GM18519 (cell line): ENCODE measurements at regions not wholly inside any gene's neighbourhood (a gene's known extent, or its start where the extent isn't known, plus 50 kb on each side); places are given as distances from the start of the nearest gene placed in this dataset.
A peak's percentile ranks its signal among the peaks of the same experiment; 100 is the strongest.

Experiments used
- ATAC-seq: cut with Tn5 transposase; IDR thresholded peaks from one replicate; pipeline ENCODE4 v1.9.1; 2021; ENCODE audit warnings: mild to moderate bottlenecking, moderate library complexity; ENCODE audit not compliant: unreplicated experiment, low FRiP score

- ATAC-seq: no peak
These were observed 229.1 kb downstream of the NFKBIZ start for GRCh38 chr3:102078401-102078800.

DNA sequence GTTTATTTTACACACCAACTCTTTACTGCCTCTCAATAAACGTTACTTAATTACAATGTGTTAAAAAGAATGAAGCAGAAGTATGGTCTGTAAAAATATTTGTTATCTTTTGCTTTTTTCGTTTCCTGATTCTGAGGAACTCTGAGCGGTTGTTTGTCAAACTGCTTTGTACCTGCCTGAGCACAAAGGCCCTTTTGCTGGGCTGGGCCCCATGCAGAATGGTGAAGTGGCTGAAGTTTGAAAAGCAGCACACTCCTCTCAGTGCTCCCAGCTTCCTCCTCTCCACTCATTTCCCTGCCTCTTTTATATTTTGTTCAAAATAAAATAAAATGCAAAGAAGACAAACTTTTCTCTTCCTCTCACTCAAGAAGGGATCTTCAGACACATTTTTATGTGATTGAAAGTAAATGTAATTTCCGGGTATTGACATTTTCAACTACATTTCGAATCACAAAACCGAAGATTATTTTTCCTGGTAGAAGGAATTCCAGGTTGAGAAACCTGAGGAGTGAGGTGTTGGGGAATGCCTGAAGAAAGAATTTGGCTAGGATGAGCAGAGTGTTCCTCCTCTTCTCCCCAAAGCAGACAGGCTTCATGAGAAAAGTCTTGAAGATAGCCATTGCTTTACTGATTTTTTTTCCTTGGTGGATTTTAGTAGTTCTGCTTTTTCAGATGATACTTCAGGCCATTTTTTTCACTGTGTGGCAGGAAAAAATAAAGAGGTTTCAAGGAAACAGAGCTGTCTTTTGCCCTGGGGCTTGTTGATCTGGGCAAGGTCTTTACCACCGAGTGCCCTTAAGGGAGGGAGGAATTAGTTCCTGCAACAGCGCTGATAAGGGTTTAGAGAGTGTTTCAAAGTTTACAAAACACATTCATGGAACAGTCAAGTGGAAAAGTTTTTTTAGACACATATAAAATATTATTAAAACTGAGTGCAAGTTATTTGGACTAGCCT, 229.8 kb downstream of the NFKBIZ start:
- ATAC-seq: no peak

DNA sequence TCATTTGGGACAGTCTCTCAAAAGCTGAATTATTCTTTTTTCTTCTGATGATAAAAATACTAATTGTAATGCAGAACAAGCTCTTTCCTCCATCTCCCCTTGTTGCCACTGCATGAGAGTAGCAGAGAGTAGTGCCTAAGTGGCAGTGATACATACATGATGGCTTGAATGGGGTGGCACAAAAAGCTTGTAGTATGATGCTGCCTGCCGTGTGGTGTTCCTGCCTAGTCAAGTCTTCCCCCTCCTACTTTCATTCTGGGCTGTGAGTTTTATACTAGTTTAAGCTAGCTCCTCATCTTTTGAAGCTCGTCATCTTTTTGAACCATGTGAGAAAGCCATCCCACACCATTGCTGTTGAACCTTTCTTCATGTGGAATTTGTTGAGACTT, 230.5 kb downstream of the NFKBIZ start:
- ATAC-seq: no peak

- ATAC-seq: no peak
These were observed 232.4 kb downstream of the NFKBIZ start for GRCh38 chr3:102081572-102082289.

DNA sequence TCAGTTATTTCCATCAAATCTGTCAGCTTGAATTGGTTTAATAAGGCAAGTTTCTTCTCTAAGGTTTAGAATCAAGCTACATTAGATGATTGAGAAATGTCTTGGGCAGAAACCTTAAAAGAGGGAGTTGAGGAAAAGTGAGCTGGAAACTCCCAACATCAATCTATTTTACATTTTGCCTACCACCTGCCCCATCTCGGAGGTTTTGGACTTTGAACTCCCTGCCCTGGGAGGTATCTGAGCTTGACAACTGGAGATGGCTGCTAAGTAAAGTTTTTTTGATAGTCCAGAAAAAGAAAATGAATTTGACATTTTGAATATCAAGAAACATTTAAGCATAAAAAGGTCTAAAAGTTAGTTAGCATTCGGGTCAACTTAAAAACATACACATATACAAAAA, 234.2 kb downstream of the NFKBIZ start:
- ATAC-seq: no peak

DNA sequence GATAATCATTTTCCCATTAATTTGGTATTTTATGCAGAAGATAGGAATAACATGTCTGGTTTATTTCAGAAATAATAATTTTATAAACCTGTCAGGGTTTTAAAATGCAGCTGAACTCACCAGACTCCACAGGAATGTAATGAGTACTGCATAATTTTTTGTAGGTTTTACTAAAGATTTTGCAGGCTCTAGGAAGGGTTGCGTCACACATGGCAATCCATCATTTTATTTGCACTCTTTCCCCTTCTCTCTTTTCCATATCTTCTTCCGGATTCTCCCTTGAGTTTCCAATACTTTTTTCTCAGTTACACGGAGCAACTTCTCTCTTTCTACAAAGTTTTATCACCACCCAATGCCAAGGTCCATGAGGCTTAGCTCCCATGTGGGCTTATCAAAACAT, 234.7 kb downstream of the NFKBIZ start:
- no peak for ATAC-seq

GRCh38 chr3:102084704-102085103, 235.4 kb downstream of the NFKBIZ start:
- peak; percentile 34 for ATAC-seq

DNA sequence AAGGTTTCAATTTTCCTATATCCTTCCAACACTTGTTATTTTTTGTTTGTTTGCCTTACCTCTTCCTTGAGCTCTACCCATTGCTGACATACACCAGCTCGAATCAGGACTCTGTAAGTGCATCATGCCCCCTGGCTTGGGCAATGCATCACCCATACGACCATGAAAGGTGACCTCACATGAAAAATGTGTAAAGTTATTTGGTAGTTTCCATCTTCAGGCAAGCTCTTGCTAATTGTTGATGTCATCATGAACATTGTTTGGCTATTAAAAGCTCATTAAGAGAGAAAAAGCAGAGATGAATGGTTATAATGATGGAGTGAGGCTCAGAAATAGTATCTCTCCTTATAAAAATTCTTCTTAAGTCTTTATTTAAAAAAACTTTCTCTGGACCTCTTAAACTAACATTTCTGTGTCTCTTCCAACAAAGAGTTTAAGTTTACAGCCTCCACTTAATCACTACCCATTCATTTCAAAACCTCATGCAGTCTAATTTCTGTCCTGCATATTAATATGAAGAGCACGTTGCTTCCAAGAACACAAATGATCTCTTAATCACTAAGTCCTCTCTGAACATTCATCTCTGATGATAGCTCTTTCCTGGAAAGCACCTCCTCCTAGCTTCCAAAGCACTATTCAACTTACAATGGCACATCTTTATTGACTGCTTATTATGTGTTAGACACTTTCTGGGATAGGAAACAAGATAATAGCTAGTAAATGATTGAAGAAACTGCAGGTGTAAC, 236.3 kb downstream of the NFKBIZ start:
- no peak for ATAC-seq

DNA sequence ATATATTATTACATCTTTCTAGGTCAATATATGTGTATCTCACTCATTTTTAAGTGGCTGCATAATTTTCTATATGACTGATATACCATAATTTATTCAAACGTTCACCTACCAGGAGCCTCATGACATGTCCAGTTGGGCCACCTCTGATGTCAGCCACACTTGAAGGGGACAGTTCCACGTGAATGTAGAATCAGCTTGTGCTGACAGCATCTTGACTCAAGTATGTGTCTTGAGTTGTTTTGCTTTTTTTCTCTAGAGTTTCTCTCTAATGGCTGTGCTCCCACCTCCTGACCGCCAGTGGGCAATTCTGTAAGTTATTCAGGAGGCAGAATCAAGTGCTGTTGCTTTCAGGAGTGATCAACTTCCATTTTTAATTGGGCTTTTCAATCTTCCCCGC, 237.9 kb downstream of the NFKBIZ start:
- no peak for ATAC-seq

DNA sequence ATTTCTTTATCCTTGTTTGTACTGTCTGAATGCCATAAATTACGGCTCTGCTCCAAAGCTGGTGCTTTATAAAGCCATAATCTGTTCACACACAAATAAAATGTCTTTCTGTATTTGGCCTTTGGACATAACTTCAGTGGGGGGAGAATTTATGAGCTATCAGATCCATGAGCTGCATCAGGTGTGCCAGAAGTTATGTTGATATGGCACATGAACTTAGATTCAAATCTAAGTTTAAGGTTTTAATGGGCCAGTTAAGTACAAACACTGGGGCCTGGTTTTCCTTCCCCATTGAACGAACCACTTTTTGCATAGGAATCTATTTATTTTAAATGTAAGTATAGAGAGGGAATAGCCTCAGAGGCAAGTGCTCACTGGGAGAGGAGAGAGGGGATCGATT, 239.9 kb downstream of the NFKBIZ start:
- no peak for ATAC-seq

GRCh38 chr3:102089904-102090720, 240.8 kb downstream of the NFKBIZ start:
- no peak for ATAC-seq

GRCh38 chr3:102090721-102091045, 241.4 kb downstream of the NFKBIZ start:
- ATAC-seq: no peak

GRCh38 chr3:102091358-102091757, 242.0 kb downstream of the NFKBIZ start:
- ATAC-seq: no peak

DNA sequence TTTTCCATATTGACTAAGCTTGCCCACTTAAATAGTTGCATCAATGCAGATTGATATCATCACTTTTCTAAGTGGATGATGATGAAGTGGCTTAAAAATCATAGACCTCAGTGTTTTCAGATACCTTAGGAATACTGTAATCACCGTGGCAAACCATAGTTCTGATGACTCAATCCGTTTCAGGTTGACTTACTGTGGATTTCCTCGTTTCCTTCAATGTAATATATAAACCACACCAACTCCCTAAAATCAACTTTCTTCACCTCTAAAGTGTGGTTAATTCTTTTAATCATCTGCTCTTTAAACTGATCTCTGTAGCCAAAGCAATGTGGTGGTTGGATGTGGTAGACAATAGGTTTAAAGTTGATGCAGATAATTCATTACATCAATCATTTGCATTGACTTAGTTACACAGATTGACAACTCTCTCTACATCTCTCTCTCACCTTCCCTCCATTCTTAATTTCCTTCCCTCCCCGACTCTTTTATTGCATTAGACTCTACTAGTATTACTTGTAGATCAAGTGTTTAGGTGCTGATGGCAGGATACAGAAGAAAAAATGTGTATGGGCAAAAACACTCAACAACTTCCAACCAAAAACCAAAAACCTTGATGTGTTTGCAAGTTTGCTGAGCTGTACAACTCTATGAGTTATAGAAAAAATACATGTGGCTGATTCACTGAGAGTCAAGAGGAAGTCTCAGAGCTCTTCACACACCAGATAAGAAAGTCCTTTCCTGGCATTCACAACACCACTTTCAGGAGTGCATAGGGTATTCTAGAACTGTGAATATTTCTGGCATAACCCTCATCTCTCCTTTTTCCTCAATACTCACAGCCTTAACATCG, 243.5 kb downstream of the NFKBIZ start:
- ATAC-seq: no peak

GRCh38 chr3:102094506-102094905, 245.2 kb downstream of the NFKBIZ start:
- no peak for ATAC-seq

GRCh38 chr3:102095383-102095782, 246.1 kb downstream of the NFKBIZ start:
- no peak for ATAC-seq

GRCh38 chr3:102096066-102096465, 246.8 kb downstream of the NFKBIZ start:
- ATAC-seq: no peak

DNA sequence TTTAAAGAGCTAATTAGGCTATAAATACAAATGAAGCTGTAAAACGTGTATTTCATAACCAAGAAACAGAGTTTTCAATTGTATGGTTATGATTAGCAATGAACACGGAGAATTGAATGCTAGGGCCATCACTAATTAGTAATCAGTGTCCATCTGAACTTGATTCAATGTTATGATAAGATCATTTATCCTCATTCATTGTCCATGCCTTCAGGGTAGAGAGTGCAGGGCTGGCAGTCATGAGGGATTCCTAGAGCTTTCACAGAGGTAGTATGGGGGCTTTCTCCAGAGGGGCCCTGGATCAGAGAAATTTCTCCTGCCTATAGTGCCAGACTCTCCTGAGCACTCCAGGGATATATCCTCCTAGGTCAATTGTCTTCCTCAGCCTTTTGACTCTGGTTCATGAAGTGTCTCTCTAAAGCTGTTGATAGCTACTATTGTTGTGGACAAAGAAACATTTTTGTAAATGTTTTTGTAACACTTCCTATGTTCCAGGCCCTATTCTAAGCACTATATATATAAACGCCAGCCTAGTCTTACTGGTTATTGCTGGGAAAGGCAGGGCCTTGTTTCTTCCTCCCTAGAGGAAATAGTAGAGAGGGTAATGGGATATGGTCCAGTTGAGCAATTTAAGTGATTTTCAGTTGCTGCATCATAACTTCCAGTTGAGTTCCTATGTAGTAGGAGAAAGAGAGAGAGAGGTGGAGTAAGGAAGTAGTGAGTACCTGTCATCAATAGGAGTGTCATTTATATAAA, 249.0 kb downstream of the NFKBIZ start:
- no peak for ATAC-seq

DNA sequence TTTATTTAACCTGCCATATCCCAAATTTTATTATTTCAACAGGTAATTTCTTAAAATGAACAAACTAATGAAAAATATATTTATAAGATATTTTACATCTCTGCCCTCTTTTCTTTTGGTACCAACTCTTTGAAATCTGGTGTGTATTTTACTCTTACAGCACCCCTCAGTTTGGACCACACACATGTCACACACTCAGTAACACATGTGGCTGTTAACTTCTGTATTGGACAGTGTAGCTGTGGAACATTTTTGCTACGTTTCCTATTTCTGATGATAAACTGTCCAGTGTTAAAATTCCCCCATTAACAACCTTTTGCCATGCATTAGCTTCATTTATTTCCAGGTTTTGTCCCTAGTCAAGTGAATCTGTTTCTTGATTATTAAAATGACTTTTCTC, 250.6 kb downstream of the NFKBIZ start:
- no peak for ATAC-seq
